Lower leg skin (tissue), 3 donors: ENCODE measurements at regions not wholly inside any gene's neighbourhood (a gene's known extent, or its start where the extent isn't known, plus 50 kb on each side); places are given as distances from the start of the nearest gene placed in this dataset.

Experiments used
- POLR2A ChIP-seq, 2 donors: fragments of 450-650 bp; IDR thresholded peaks; one replicate each; pipeline ENCODE4 v1.6.1; 2016 to 2017; ENCODE audit warnings: antibody characterized with exemption in 2 of 2, mild to moderate bottlenecking in 1 of 2, moderate library complexity in 1 of 2
- TF ChIP-seq, protein P1 (sequence below), 3 donors: fragments of 450-650 bp; IDR thresholded peaks; one replicate each; pipeline ENCODE4 v1.5.1; 2016; ENCODE audit warnings: antibody characterized with exemption in 3 of 3, mild to moderate bottlenecking in 3 of 3, moderate library complexity in 2 of 3

DNA sequence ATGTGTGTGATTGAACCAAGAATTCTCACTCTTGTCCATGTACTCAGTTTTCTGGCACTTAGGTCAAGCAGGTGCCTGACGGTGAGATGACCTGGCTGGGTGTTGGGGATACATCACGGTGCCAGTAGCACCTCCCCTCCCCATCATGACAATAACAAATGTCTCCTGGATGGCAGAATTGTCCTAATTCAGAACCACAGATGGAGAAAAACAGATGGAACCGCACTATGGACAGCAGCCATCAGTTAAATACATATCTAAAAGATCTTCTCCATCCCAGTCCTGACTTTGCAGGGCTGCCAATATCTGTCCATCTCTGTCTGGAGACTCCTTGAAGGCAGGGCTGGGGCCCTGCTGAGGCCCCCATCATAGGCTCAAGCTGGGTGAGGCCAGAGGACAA is 126.9 kb downstream of the PTPRS start:
- TF ChIP-seq POLR2A (IDR thresholded peaks at IDR 0.05), result no peak
- TF ChIP-seq, protein P1, sequence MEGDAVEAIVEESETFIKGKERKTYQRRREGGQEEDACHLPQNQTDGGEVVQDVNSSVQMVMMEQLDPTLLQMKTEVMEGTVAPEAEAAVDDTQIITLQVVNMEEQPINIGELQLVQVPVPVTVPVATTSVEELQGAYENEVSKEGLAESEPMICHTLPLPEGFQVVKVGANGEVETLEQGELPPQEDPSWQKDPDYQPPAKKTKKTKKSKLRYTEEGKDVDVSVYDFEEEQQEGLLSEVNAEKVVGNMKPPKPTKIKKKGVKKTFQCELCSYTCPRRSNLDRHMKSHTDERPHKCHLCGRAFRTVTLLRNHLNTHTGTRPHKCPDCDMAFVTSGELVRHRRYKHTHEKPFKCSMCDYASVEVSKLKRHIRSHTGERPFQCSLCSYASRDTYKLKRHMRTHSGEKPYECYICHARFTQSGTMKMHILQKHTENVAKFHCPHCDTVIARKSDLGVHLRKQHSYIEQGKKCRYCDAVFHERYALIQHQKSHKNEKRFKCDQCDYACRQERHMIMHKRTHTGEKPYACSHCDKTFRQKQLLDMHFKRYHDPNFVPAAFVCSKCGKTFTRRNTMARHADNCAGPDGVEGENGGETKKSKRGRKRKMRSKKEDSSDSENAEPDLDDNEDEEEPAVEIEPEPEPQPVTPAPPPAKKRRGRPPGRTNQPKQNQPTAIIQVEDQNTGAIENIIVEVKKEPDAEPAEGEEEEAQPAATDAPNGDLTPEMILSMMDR (IDR thresholded peaks at IDR 0.05), result no peak
